K562 (cell line): ENCODE measurements at regions not wholly inside any gene's neighbourhood (a gene's known extent, or its start where the extent isn't known, plus 50 kb on each side); places are given as distances from the start of the nearest gene placed in this dataset.

Experiments
- ATAC-seq: fragments of 200-7000 bp; cut with Tn5 transposase; 3 replicates; pipeline ENCODE4 v1.9.1; 2020; ENCODE audit warnings: moderate library complexity
- BruUV-seq: library from RNA; stranded (reverse); fragments of 400-500 nt; replicated peaks from 2 replicates; lab custom pipeline; 2021; lab: Mats Ljungman, UMichigan
- CTCF ChIA-PET: fragments of 300-600 bp; formaldehyde crosslinking; extraction: SDS; loops from one replicate; lab custom pipeline; 2021; ENCODE audit warnings: low intra/inter-chr PET ratio; lab: Yijun Ruan, JAX
- POLR2A ChIA-PET: fragments of 300-600, 350-650 bp; sonication (Branson Sonifier 250); formaldehyde crosslinking; extraction: SDS; loops from one replicate; lab custom pipeline; 2021; ENCODE audit warnings: antibody characterized with exemption, inconsistent platforms; lab: Yijun Ruan, JAX
- DNase-seq, 4 experiments: peaks; one replicate each; pipeline versions ENCODE4 v3.0.0 to v3.0.0-alpha.2; 2011 to 2018; ENCODE audit warnings: low spot score in 3 of 4, mixed read lengths in 3 of 4; ENCODE audit errors: extremely low read depth in 1 of 4
- FAIRE-seq: peaks from 2 replicates; lab custom pipeline; 2011; peaks lifted over from hg19 to GRCh38; lab: Jason Lieb, UNC
- H2AFZ ChIP-seq: 2 replicates; pipeline ENCODE4 v1.6.0; 2011; ENCODE audit warnings: low read depth, low read length, control low read depth, inconsistent platforms
- H3K27ac ChIP-seq: fragments of 200-600 bp; 3 replicates; pipeline ENCODE4 v1.8.0; 2011; ENCODE audit warnings: low read depth, mild to moderate bottlenecking, control low read depth, inconsistent platforms, low read length, moderate library complexity, mixed read lengths; ENCODE audit errors: extremely low read depth
- H3K27me3 ChIP-seq, 2 experiments: fragments of 300-600 bp in 1 of 2; 2 replicates in 1 of 2; 3 replicates in 1 of 2; pipeline versions ENCODE4 v1.6.0 to v1.8.0; 2011; ENCODE audit warnings: inconsistent platforms in 2 of 2, low read length in 2 of 2, mild to moderate bottlenecking in 1 of 2, mixed read lengths in 1 of 2, moderate library complexity in 1 of 2; ENCODE audit not compliant: control insufficient read depth in 2 of 2, insufficient read depth in 2 of 2
- H3K36me3 ChIP-seq: fragments of 300-600 bp; 3 replicates; pipeline ENCODE4 v1.8.0; 2011; ENCODE audit warnings: mild to moderate bottlenecking, low read length, inconsistent platforms; ENCODE audit not compliant: control insufficient read depth, insufficient read depth
- H3K4me1 ChIP-seq, 2 experiments: fragments of 200-600 bp in 1 of 2; replicated peaks in 1 of 2; 2 replicates in 1 of 2; 3 replicates in 1 of 2; pipeline versions ENCODE4 v1.5.1 to v1.8.0; 2011; ENCODE audit warnings: inconsistent platforms in 2 of 2, low read length in 2 of 2, mild to moderate bottlenecking in 1 of 2, mixed read lengths in 1 of 2, moderate library complexity in 1 of 2; ENCODE audit not compliant: control insufficient read depth in 2 of 2, insufficient read depth in 2 of 2
- H3K4me2 ChIP-seq: 2 replicates; pipeline ENCODE4 v1.6.1; 2011; ENCODE audit warnings: low read length, control low read depth, inconsistent platforms, mixed read lengths; ENCODE audit not compliant: insufficient read depth
- H3K4me3 ChIP-seq: fragments of 200-600 bp; sonication (generic), shearing (Covaris generic); 2 replicates; pipeline ENCODE4 v1.5.1; 2016; ENCODE audit warnings: control low read depth, inconsistent platforms
- H3K79me2 ChIP-seq: fragments of 200-600 bp; 3 replicates; pipeline ENCODE4 v1.8.0; 2011; ENCODE audit warnings: low read length, inconsistent platforms; ENCODE audit not compliant: control insufficient read depth, insufficient read depth
- H3K9ac ChIP-seq, 2 experiments: 2 replicates each; pipeline versions ENCODE4 v1.6.0 to v1.6.1; 2011; ENCODE audit warnings: low read depth in 2 of 2, low read length in 2 of 2, control low read depth in 1 of 2, inconsistent platforms in 1 of 2, mild to moderate bottlenecking in 1 of 2, mixed read lengths in 1 of 2; ENCODE audit not compliant: insufficient read depth in 1 of 2
- H3K9me1 ChIP-seq: one replicate; pipeline ENCODE4 v1.6.0; 2011; ENCODE audit warnings: inconsistent platforms, mild to moderate bottlenecking, low read length, moderate library complexity; ENCODE audit not compliant: control insufficient read depth, insufficient read depth
- H3K9me3 ChIP-seq: replicated peaks from 2 replicates; pipeline ENCODE4 v1.5.1; 2011; ENCODE audit warnings: low read depth, low read length, inconsistent platforms; ENCODE audit not compliant: control insufficient read depth, insufficient read depth
- H4K20me1 ChIP-seq: replicated peaks from 2 replicates; pipeline ENCODE4 v1.6.1; 2011; ENCODE audit warnings: low read length, inconsistent platforms, mixed read lengths; ENCODE audit not compliant: control insufficient read depth, insufficient read depth
- ATF1 ChIP-seq, 2 experiments: fragments of 450-650 bp in 1 of 2; IDR thresholded peaks; 2 replicates each; pipeline ENCODE4 v1.6.1; 2016; ENCODE audit warnings: missing compliant biosample characterization in 1 of 2, missing genetic modification characterization in 1 of 2
- FOXP1 ChIP-seq: sonication (generic); formaldehyde crosslinking; IDR thresholded peaks from 2 replicates; pipeline ENCODE4 v1.8.0; 2022; ENCODE audit warnings: mild to moderate bottlenecking, missing genetic modification reagents
- GTF2F1 ChIP-seq: IDR thresholded peaks from 2 replicates; pipeline ENCODE4 v1.6.1; 2011; ENCODE audit warnings: low read depth, low read length, improper control_type of control experiment
- HNRNPH1 ChIP-seq: fragments of 200-400 bp; formaldehyde crosslinking; optimal IDR thresholded peaks from 2 replicates; pipeline ENCODE3; 2017; ENCODE audit warnings: low read depth, mild to moderate bottlenecking, low read length, moderate library complexity
- YBX1 ChIP-seq: fragments of 450-650 bp; IDR thresholded peaks from 2 replicates; pipeline ENCODE4 v1.7.1; 2016; ENCODE audit warnings: mild to moderate bottlenecking
- ZFPM2 ChIP-seq: fragments of 250-450 bp; sonication (Bioruptor Pico); IDR thresholded peaks from 2 replicates; pipeline ENCODE4 v1.5.1; 2022; ENCODE audit warnings: mild to moderate bottlenecking
- ZNF282 ChIP-seq: sonication (generic); formaldehyde crosslinking; IDR thresholded peaks from 2 replicates; pipeline ENCODE4 v1.8.1; 2023; ENCODE audit warnings: missing genetic modification reagents
- ZNF57 ChIP-seq: fragments of 450-650 bp; formaldehyde crosslinking; IDR thresholded peaks from 2 replicates; pipeline ENCODE4 v1.4.0; 2020; ENCODE audit warnings: mild to moderate bottlenecking, moderate library complexity
- ZSCAN32 ChIP-seq: fragments of 450-650 bp; formaldehyde crosslinking; IDR thresholded peaks from 2 replicates; pipeline ENCODE4 v1.4.0; 2020; ENCODE audit warnings: mild to moderate bottlenecking, moderate library complexity
- WGBS: fragments of 100-300 bp; shearing (Covaris generic); methylation state at CpG from one replicate; pipeline ENCODE4 v1.1.6; 2016; ENCODE audit warnings: low coverage, mixed read lengths; ENCODE audit not compliant: insufficient coverage; ENCODE audit errors: missing lambda C conversion rate; 5-methylcytosine and 5-hydroxymethylcytosine counted together
- in situ Hi-C: fragments of 300-500 bp; cut with MboI; formaldehyde crosslinking; loops from 4 replicates; pipeline ENCODE4 v1.15.0; 2018; ENCODE audit warnings: inconsistent platforms, mixed read lengths
- intact Hi-C: fragments of 100-400 bp; cut with micrococcal nuclease; formaldehyde crosslinking; loops from 2 replicates; pipeline ENCODE4 v1.14.2; 2022
- TF ChIP-seq, protein P1 (sequence below): sonication (generic); formaldehyde crosslinking; IDR thresholded peaks from 2 replicates; pipeline ENCODE4 v1.8.1; 2023; ENCODE audit warnings: mild to moderate bottlenecking, missing genetic modification reagents
- TF ChIP-seq, protein P2 (sequence below): fragments of 450-650 bp; IDR thresholded peaks from 2 replicates; pipeline ENCODE4 v1.6.1; 2018; ENCODE audit not compliant: partially characterized antibody

DNA sequence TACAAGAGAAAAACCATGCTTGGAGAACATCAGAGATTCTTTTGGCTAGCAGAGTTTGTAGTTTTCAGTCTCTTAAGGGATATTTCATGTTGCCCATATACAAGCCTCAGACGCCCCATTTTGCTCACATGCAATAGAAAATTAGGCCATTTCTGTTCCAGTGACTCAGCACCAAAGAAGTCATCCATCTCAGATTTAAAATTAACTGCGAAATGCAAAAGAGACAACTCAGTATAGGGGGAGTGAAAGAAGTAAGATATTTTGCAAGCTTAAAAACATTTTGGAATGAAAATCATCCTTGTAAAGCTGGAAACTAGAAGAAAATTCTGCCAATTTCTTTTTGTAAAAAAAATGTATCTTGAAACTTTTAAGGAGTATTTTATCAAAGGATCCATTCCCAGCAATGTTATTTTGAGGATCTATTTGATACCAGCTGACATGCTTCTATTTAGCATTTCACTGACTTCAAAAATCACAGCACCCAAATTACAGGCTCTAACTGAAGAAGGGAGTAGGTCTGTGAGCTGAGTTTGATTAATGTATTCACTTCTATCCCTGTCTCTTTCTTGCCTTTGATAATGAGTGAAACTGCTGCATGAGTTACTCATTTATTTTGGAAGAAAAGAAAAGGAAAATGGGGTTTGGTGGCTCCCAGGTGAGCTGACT, 223.7 kb upstream of the SULF2 start:
- no TSS peak for BruUV-seq

More for the DNA sequence above, 223.7 kb upstream of the SULF2 start:
- H3K4me3 ChIP-seq, result no peak overlapping the region
- H3K4me2 ChIP-seq, result no peak overlapping the region
- ATAC-seq (no peak), DNase-seq (no peak), FAIRE-seq (no peak)
- TF ChIP-seq, protein P1, sequence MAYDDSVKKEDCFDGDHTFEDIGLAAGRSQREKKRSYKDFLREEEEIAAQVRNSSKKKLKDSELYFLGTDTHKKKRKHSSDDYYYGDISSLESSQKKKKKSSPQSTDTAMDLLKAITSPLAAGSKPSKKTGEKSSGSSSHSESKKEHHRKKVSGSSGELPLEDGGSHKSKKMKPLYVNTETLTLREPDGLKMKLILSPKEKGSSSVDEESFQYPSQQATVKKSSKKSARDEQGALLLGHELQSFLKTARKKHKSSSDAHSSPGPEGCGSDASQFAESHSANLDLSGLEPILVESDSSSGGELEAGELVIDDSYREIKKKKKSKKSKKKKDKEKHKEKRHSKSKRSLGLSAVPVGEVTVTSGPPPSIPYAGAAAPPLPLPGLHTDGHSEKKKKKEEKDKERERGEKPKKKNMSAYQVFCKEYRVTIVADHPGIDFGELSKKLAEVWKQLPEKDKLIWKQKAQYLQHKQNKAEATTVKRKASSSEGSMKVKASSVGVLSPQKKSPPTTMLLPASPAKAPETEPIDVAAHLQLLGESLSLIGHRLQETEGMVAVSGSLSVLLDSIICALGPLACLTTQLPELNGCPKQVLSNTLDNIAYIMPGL (CRISPR knock-in tag), result no peak
- TF ChIP-seq GTF2F1 (no peak), FOXP1 (CRISPR knock-in tag) (no peak), YBX1 (no peak), ZNF57 (CRISPR knock-in tag) (no peak), ZFPM2 (CRISPR knock-in tag) (no peak), HNRNPH1 (no peak), ZNF282 (CRISPR knock-in tag) (no peak), ATF1 (CRISPR knock-in tag; IDR thresholded peaks at IDR 0.05) (no peak), ATF1 (tag; IDR thresholded peaks at IDR 0.05) (no peak), ZSCAN32 (CRISPR knock-in tag) (no peak)
- TF ChIP-seq, protein P2, sequence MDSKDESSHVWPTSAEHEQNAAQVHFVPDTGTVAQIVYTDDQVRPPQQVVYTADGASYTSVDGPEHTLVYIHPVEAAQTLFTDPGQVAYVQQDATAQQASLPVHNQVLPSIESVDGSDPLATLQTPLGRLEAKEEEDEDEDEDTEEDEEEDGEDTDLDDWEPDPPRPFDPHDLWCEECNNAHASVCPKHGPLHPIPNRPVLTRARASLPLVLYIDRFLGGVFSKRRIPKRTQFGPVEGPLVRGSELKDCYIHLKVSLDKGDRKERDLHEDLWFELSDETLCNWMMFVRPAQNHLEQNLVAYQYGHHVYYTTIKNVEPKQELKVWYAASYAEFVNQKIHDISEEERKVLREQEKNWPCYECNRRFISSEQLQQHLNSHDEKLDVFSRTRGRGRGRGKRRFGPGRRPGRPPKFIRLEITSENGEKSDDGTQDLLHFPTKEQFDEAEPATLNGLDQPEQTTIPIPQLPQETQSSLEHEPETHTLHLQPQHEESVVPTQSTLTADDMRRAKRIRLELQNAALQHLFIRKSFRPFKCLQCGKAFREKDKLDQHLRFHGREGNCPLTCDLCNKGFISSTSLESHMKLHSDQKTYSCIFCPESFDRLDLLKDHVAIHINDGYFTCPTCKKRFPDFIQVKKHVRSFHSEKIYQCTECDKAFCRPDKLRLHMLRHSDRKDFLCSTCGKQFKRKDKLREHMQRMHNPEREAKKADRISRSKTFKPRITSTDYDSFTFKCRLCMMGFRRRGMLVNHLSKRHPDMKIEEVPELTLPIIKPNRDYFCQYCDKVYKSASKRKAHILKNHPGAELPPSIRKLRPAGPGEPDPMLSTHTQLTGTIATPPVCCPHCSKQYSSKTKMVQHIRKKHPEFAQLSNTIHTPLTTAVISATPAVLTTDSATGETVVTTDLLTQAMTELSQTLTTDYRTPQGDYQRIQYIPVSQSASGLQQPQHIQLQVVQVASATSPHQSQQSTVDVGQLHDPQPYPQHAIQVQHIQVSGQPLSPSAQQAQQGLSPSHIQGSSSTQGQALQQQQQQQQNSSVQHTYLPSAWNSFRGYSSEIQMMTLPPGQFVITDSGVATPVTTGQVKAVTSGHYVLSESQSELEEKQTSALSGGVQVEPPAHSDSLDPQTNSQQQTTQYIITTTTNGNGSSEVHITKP, result no peak
- no peaks in the 10 kb centered on the region for H3K9me3 ChIP-seq
- intact Hi-C loops (no loop called here), in situ Hi-C loops (no loop called here)
- H3K36me3 ChIP-seq, result no peaks in the 10 kb centered on the region
- H3K9me1 ChIP-seq, result no peaks in the 10 kb centered on the region
- 0% methylated on average over 2 of the region's 2 CpGs for WGBS
- no peak overlapping the region for H2AFZ ChIP-seq
- H3K9ac ChIP-seq, result no peak overlapping the region
- no peaks in the 10 kb centered on the region for H3K4me1 ChIP-seq
- POLR2A ChIA-PET, result no interaction called here
- H3K79me2 ChIP-seq, result no peaks in the 10 kb centered on the region
- no peak overlapping the region for H3K27ac ChIP-seq
- no peaks in the 10 kb centered on the region for H3K27me3 ChIP-seq
- CTCF ChIA-PET, result no interaction called here
- H4K20me1 ChIP-seq, result no peaks in the 10 kb centered on the region
